ENCODE measurements at regions not wholly inside any gene's neighbourhood (a gene's known extent, or its start where the extent isn't known, plus 50 kb on each side); places are given as distances from the start of the nearest gene placed in this dataset.
"Not testable (repeated sequence)": the region's sequence is repeated elsewhere in the genome, so short reads cannot be mapped to it uniquely, and the experiment has no call there.

DNA sequence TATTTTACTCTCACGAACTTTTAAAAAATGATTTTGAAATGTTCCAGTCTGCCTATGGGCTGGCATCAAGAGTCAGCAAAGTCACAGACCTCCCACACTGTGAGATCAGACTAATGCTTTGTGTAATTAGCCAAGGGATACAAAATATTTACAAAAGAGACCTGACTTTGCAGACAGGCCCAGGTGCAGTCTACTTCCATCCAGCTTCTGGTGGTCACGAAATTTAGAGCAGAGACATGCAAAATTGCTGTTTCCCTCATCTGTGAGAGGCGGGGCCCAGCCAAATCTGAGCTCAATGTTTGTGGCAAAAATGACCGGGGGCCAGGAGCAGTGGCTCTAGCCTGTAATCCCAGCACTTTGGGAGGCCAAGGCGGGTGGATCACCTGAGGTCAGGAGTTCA lies 82.5 kb upstream of the PITRM1 start:
- in situ Hi-C loops (cut with MboI; ENCODE audit: low sequenced_read_pairs) (no loop called here), dilution Hi-C loops (cut with HindIII; ENCODE audit: low sequenced_read_pairs, unreplicated experiment) (no loop called here), intact Hi-C loops (cut with micrococcal nuclease) (no loop called here)
- no peak overlapping the region for H3K9ac ChIP-seq (ENCODE audit: low read depth, low read length)
- no peak overlapping the region for H2BK20ac ChIP-seq (ENCODE audit: low read depth, low read length)
- no peak overlapping the region for H3K23ac ChIP-seq (ENCODE audit: low read depth, low read length)
- TF ChIP-seq MAFK (IDR thresholded peaks at IDR 0.05; ENCODE audit: low read depth, low read length), result no peak
- TF ChIP-seq SMC3 (IDR thresholded peaks at IDR 0.05; ENCODE audit: low read depth, low read length), result no peak
- TF ChIP-seq POLR2A (IDR thresholded peaks at IDR 0.05; ENCODE audit: low read depth, low read length), result no peak
- TF ChIP-seq RFX5 (IDR thresholded peaks at IDR 0.05; ENCODE audit: low read depth, low read length), result no peak
- no peak for TF ChIP-seq RCOR1 (IDR thresholded peaks at IDR 0.05; ENCODE audit: insufficient replicate concordance, low read length)
- no peak for TF ChIP-seq NFE2L2 (IDR thresholded peaks at IDR 0.05; ENCODE audit: low read depth, low read length)
- ChIA-PET CTCF (no interaction called here), POLR2A (ENCODE audit: unreplicated experiment) (interaction anchor here (0.6 kb wide), 1 partner anchor 125 kb away, joined by 8 read pairs; no protein-coding TSS in a partner anchor)
- no peak overlapping the region for H3K4me3 ChIP-seq (ENCODE audit: insufficient read depth, low read depth, low read length)
- H2BK120ac ChIP-seq (ENCODE audit: low read depth, low read length), result no peak overlapping the region
- no peak overlapping the region for H2AK9ac ChIP-seq (replicated peaks; ENCODE audit: low read depth, low read length, poor library complexity)
- H3K9me3 ChIP-seq (ENCODE audit: control insufficient read depth, insufficient read depth, low read length), result no peaks in the 10 kb centered on the region
- H3K14ac ChIP-seq (replicated peaks; ENCODE audit: low read depth, low read length), result no peak overlapping the region
- no peak overlapping the region for H2AK5ac ChIP-seq (ENCODE audit: low read depth, low read length)
- no peaks in the 10 kb centered on the region for H3K79me1 ChIP-seq (ENCODE audit: low read depth in 1 of 2, low read length in 2 of 2)
- ATAC-seq (ENCODE audit: low read depth), result no peak
- peaks cover 3% of the 10 kb centered on the region for H3K9me1 ChIP-seq (ENCODE audit: insufficient read depth, low read length)
- H2BK5ac ChIP-seq (ENCODE audit: low read depth, low read length, poor library complexity, severe bottlenecking), result no peak overlapping the region
- no peak overlapping the region for H2AFZ ChIP-seq (replicated peaks; ENCODE audit: low read length, poor library complexity)
- peaks cover 1% of the 10 kb centered on the region for H3K4me1 ChIP-seq (ENCODE audit: control insufficient read depth, insufficient read depth, low read length)
- no peaks in the 10 kb centered on the region for H3K36me3 ChIP-seq (ENCODE audit: control insufficient read depth, insufficient read depth, low read length)
- no peak overlapping the region for H2BK15ac ChIP-seq (ENCODE audit: low read depth, low read length)
- H4K20me1 ChIP-seq (ENCODE audit: insufficient read depth, low read length), result no peaks in the 10 kb centered on the region
- H3K56ac ChIP-seq (ENCODE audit: extremely low read depth, insufficient read depth, low read length), result no peak overlapping the region
- H3K4me2 ChIP-seq (ENCODE audit: low read depth, low read length), result no peak overlapping the region
- no peak overlapping the region for H3K4ac ChIP-seq (ENCODE audit: low read depth, low read length)
- no TSS peak for BruUV-seq (replicated peaks)
- H4K8ac ChIP-seq (ENCODE audit: low read depth in 2 of 2, low read length in 2 of 2), result no peak overlapping the region
- WGBS, 2 experiments (ENCODE audit: extremely low coverage in 2 of 2, insufficient read length in 1 of 2), result 43% methylated on average over 3 of the region's 5 CpGs; no CpG with 5 or more reads in 1 of the 2 experiments
- H3K27me3 ChIP-seq (ENCODE audit: control insufficient read depth, insufficient read depth, low read length), result peaks cover 2% of the 10 kb centered on the region; the same call in 1 of the 2 replicates
- no peak overlapping the region for H4K91ac ChIP-seq (ENCODE audit: insufficient read depth, low read depth, low read length)
- H4K5ac ChIP-seq (ENCODE audit: low read depth, low read length), result no peak overlapping the region
- no peak overlapping the region for H3K27ac ChIP-seq (ENCODE audit: insufficient read depth, low read length)
- no peak overlapping the region for H3K18ac ChIP-seq (ENCODE audit: low read depth, low read length)
- no peak for DNase-seq

DNA sequence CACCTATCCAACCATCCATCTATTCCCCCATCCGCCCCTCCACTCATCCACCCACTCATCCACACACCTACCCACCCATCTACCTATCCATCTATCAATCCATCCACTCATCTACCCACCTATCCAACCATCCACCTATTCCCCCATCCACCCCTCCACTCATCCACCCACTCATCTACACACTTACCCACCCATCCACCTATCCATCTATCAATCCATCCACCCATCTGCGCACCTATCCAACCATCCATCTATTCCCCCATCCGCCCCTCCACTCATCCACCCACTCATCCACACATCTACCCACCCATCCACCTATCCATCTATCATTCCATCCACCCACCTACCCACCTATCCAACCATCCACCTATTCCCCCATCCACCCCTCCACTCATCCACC lies 81.4 kb upstream of the PITRM1 start:
- H3K9ac ChIP-seq (ENCODE audit: low read depth, low read length); H2AFZ ChIP-seq (replicated peaks; ENCODE audit: low read length, poor library complexity); H3K56ac ChIP-seq (ENCODE audit: extremely low read depth, insufficient read depth, low read length); dilution Hi-C loops (cut with HindIII; ENCODE audit: low sequenced_read_pairs, unreplicated experiment); H3K4me2 ChIP-seq (ENCODE audit: low read depth, low read length); H4K8ac ChIP-seq (ENCODE audit: low read depth in 2 of 2, low read length in 2 of 2); POLR2A ChIA-PET (ENCODE audit: unreplicated experiment); H3K18ac ChIP-seq (ENCODE audit: low read depth, low read length); H3K4me1 ChIP-seq (ENCODE audit: control insufficient read depth, insufficient read depth, low read length); H3K4me3 ChIP-seq (ENCODE audit: insufficient read depth, low read depth, low read length); H3K27me3 ChIP-seq (ENCODE audit: control insufficient read depth, insufficient read depth, low read length); H3K9me3 ChIP-seq (ENCODE audit: control insufficient read depth, insufficient read depth, low read length); H3K4ac ChIP-seq (ENCODE audit: low read depth, low read length); H2BK120ac ChIP-seq (ENCODE audit: low read depth, low read length); intact Hi-C loops (cut with micrococcal nuclease); BruUV-seq (replicated peaks); H2AK9ac ChIP-seq (replicated peaks; ENCODE audit: low read depth, low read length, poor library complexity); H4K5ac ChIP-seq (ENCODE audit: low read depth, low read length); H3K14ac ChIP-seq (replicated peaks; ENCODE audit: low read depth, low read length); CTCF ChIA-PET; H4K20me1 ChIP-seq (ENCODE audit: insufficient read depth, low read length); H3K27ac ChIP-seq (ENCODE audit: insufficient read depth, low read length); H2BK5ac ChIP-seq (ENCODE audit: low read depth, low read length, poor library complexity, severe bottlenecking); in situ Hi-C loops (cut with MboI; ENCODE audit: low sequenced_read_pairs); H3K36me3 ChIP-seq (ENCODE audit: control insufficient read depth, insufficient read depth, low read length); H2BK20ac ChIP-seq (ENCODE audit: low read depth, low read length); H2AK5ac ChIP-seq (ENCODE audit: low read depth, low read length); DNase-seq; ATAC-seq (ENCODE audit: low read depth); H3K23ac ChIP-seq (ENCODE audit: low read depth, low read length); H3K9me1 ChIP-seq (ENCODE audit: insufficient read depth, low read length); H2BK15ac ChIP-seq (ENCODE audit: low read depth, low read length); H4K91ac ChIP-seq (ENCODE audit: insufficient read depth, low read depth, low read length); H3K79me1 ChIP-seq (ENCODE audit: low read depth in 1 of 2, low read length in 2 of 2): not testable (repeated sequence)
- WGBS, 2 experiments (ENCODE audit: extremely low coverage in 2 of 2, insufficient read length in 1 of 2), result 87 to 100% methylated on average over 1 to 3 of the region's 3 CpGs
